Aorta (tissue), 5 donors: ENCODE measurements at regions not wholly inside any gene's neighbourhood (a gene's known extent, or its start where the extent isn't known, plus 50 kb on each side); places are given as distances from the start of the nearest gene placed in this dataset.
"Not testable (repeated sequence)": the region's sequence is repeated elsewhere in the genome, so short reads cannot be mapped to it uniquely, and the experiment has no call there.

Source experiments
- ATAC-seq: fragments of 200-7000 bp; cut with Tn5 transposase; one replicate; pipeline ENCODE4 v1.9.1; 2022; ENCODE audit warnings: moderate library complexity; ENCODE audit not compliant: low FRiP score
- DNase-seq, 2 donors: peaks; one replicate each; pipeline ENCODE4 v3.0.0-alpha.2; 2020
- H3K27ac ChIP-seq, 2 donors: one replicate each; pipeline ENCODE4 v1.5.1; 2013; ENCODE audit warnings: low read length in 2 of 2, mild to moderate bottlenecking in 2 of 2, moderate library complexity in 2 of 2, control low read depth in 1 of 2, inconsistent platforms in 1 of 2, low read depth in 1 of 2
- H3K27me3 ChIP-seq, 2 donors: one replicate each; pipeline ENCODE4 v1.6.1; 2013; ENCODE audit warnings: control low read depth in 1 of 2, low read length in 1 of 2, mild to moderate bottlenecking in 1 of 2, moderate library complexity in 1 of 2; ENCODE audit not compliant: insufficient read depth in 2 of 2, control insufficient read depth in 1 of 2
- H3K36me3 ChIP-seq, 2 donors: one replicate each; pipeline ENCODE4 v1.6.1; 2013; ENCODE audit warnings: control low read depth in 1 of 2, low read length in 1 of 2, mild to moderate bottlenecking in 1 of 2; ENCODE audit not compliant: insufficient read depth in 2 of 2, control insufficient read depth in 1 of 2
- H3K4me1 ChIP-seq, 2 donors: one replicate each; pipeline ENCODE4 v1.6.1; 2013; ENCODE audit warnings: low read length in 2 of 2, control low read depth in 1 of 2, mild to moderate bottlenecking in 1 of 2, moderate library complexity in 1 of 2; ENCODE audit not compliant: insufficient read depth in 2 of 2, control insufficient read depth in 1 of 2
- H3K4me3 ChIP-seq, 2 donors: one replicate each; pipeline ENCODE4 v1.5.1; 2013; ENCODE audit warnings: low read length in 2 of 2, control low read depth in 1 of 2, mild to moderate bottlenecking in 1 of 2
- H3K9me3 ChIP-seq: one replicate; pipeline ENCODE4 v1.6.1; 2013; ENCODE audit warnings: mild to moderate bottlenecking, low read length; ENCODE audit not compliant: control insufficient read depth
- WGBS, 2 donors: extraction: QIAGEN DNeasy Blood & Tissue Kit; methylation state at CpG; one replicate each; pipeline ENCODE4 v1.1.7; 2013; 5-methylcytosine and 5-hydroxymethylcytosine counted together
- intact Hi-C, 2 donors: fragments of 100-400 bp; cut with DNase I; formaldehyde crosslinking; loops; one replicate each; pipeline versions ENCODE4 v1.14.2 to v1.15.0; 2022
- donor health status: healthy with polysubstance abuse.
- donor health status: Bipolar disorder and iron deficiency.
- donor health status: DM: no; HTN: no; CAD: no.
- donor health status: DM: no; HTN: no; CAD: no.
- donor health status: DM: yes; HTN: yes; CAD: no.

- intact Hi-C loops = no loop called here
- no peaks in the 10 kb centered on the region for H3K9me3 ChIP-seq
- H3K27me3 ChIP-seq = no peaks in the 10 kb centered on the region
- no peaks in the 10 kb centered on the region for H3K36me3 ChIP-seq
- ATAC-seq (no peak), DNase-seq (no peak)
- peaks cover 0 to under 1% of the 10 kb centered on the region in 2 donors for H3K4me1 ChIP-seq
- WGBS, 2 donors = 29 to 31% methylated on average over 16 of the region's 16 CpGs
- no peak overlapping the region for H3K27ac ChIP-seq
- H3K4me3 ChIP-seq = no peak overlapping the region
Measured at GRCh38 chr3:64443546-64444381, 218.5 kb upstream of the PRICKLE2 start.

DNA sequence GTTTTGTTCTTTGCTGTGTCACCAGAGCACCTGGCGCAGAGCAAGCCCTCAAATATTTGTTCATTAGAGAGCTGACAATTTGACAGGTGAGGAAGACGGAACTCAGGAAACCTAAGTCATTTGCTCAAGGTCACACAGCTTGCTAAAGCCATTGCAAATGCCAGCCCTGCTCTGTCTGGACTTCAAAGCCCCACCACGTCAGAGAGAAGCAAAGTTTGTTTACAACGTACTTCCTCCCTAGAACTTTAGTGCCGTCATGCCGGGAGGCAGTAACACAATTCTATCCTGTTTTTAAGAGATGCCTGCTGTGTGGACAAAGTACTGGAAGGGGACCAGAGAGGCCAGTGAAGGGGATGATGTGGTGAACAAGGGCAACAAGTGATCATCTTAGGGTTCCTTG is 216.6 kb upstream of the PRICKLE2 start:
- intact Hi-C loops = no loop called here
- Histone ChIP-seq H3K27ac (no peak overlapping the region), H3K9me3 (no peaks in the 10 kb centered on the region), H3K36me3 (no peaks in the 10 kb centered on the region), H3K4me3 (no peak overlapping the region), H3K4me1 (peaks cover 0 to 3% of the 10 kb centered on the region in 2 donors), H3K27me3 (no peaks in the 10 kb centered on the region)
- DNase-seq (no peak), ATAC-seq (no peak)
- 91 to 92% methylated on average over 6 of the region's 6 CpGs for WGBS, 2 donors

- intact Hi-C loops = no loop called here
- Histone ChIP-seq H3K4me1 (peaks cover 0 to 3% of the 10 kb centered on the region in 2 donors), H3K9me3 (no peaks in the 10 kb centered on the region), H3K27me3 (no peaks in the 10 kb centered on the region), H3K4me3 (no peak overlapping the region), H3K36me3 (no peaks in the 10 kb centered on the region), H3K27ac (no peak overlapping the region)
- WGBS, 2 donors = 72 to 77% methylated on average over 4 of the region's 4 CpGs
- ATAC-seq (no peak), DNase-seq (no peak)
Measured at GRCh38 chr3:64440498-64440897, 215.2 kb upstream of the PRICKLE2 start.

GRCh38 chr3:64438812-64439211 is 213.5 kb upstream of the PRICKLE2 start:
- H3K27ac ChIP-seq = no peak overlapping the region
- peaks cover 0 to 3% of the 10 kb centered on the region in 2 donors for H3K4me1 ChIP-seq
- H3K4me3 ChIP-seq = no peak overlapping the region
- intact Hi-C loops = no loop called here
- H3K36me3 ChIP-seq = no peaks in the 10 kb centered on the region
- no peaks in the 10 kb centered on the region for H3K27me3 ChIP-seq
- DNase-seq (no peak), ATAC-seq (peak; percentile 11)
- H3K9me3 ChIP-seq = no peaks in the 10 kb centered on the region
- 6% methylated on average over 7 of the region's 7 CpGs for WGBS, 2 donors

- Histone ChIP-seq H3K27ac (no peak overlapping the region), H3K4me1 (peaks cover 0 to 3% of the 10 kb centered on the region in 2 donors), H3K4me3 (no peak overlapping the region), H3K36me3 (no peaks in the 10 kb centered on the region), H3K27me3 (peaks cover 0 to 2% of the 10 kb centered on the region in 2 donors), H3K9me3 (no peaks in the 10 kb centered on the region)
- no peak for DNase-seq
- 18 to 20% methylated on average over 1 of the region's 1 CpG for WGBS, 2 donors
- ATAC-seq = no peak
- intact Hi-C loops = no loop called here
Measured at GRCh38 chr3:64438066-64438465, 212.8 kb upstream of the PRICKLE2 start.

DNA sequence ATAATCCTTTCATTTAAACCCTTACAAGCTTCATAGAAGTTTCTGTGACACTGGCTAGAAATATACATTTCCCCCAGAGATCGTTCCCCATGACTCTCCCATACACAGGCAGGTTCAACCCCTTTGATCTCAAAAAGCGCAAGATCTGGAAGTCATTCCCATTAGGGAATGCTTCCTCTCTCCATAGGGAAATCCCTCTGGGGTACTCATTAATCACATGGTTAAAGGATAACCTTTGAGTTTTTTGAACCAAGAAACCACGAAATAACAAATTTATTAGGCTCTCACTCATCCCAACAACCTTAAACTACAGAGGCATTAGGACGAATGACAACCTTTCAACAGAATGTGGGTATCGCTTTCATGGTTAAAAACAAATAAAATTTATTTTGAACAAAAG is 211.9 kb upstream of the PRICKLE2 start:
- Histone ChIP-seq H3K27ac (no peak overlapping the region), H3K9me3 (no peaks in the 10 kb centered on the region), H3K27me3 (peaks cover 0 to 3% of the 10 kb centered on the region in 2 donors), H3K36me3 (no peaks in the 10 kb centered on the region), H3K4me3 (no peak overlapping the region), H3K4me1 (peaks cover 0 to 3% of the 10 kb centered on the region in 2 donors)
- no peak for DNase-seq
- no peak for ATAC-seq
- intact Hi-C loops = no loop called here
- WGBS, 2 donors = 87 to 91% methylated on average over 5 of the region's 5 CpGs

DNA sequence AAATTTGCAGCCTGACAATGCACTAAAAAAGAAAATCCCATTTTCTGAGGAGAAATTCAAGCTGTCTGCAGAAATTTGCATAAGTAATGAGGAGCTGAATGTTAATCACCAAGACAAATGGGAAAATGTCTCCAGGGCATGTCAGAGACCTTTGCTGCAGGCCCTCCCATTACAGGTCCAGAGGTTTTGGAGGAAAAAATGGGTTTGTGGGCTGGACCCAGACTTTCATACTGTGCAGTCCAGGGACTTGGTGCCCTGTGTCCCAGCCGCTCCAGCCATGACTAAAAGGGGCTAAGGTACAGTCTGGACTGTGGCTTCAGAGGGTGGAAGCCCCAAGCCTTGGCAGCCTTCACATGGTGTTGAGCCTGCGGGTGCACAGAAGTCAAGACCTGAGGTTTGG is 209.8 kb upstream of the PRICKLE2 start:
- ATAC-seq, H3K36me3 ChIP-seq, H3K9me3 ChIP-seq, intact Hi-C loops, H3K27ac ChIP-seq, H3K27me3 ChIP-seq, H3K4me1 ChIP-seq, H3K4me3 ChIP-seq, DNase-seq: not testable (repeated sequence)
- 98% methylated on average over 2 of the region's 2 CpGs for whole genome bisulfite sequencing, 2 donors

- 94 to 95% methylated on average over 3 of the region's 3 CpGs for WGBS, 2 donors
- Histone ChIP-seq H3K27ac (no peak overlapping the region), H3K9me3 (peaks cover 2% of the 10 kb centered on the region), H3K36me3 (no peaks in the 10 kb centered on the region), H3K27me3 (peaks cover 0 to 3% of the 10 kb centered on the region in 2 donors), H3K4me1 (no peaks in the 10 kb centered on the region), H3K4me3 (no peak overlapping the region)
- intact Hi-C loops = no loop called here
- DNase-seq = no peak
- ATAC-seq = no peak
Measured at GRCh38 chr3:64432870-64433269, 207.6 kb upstream of the PRICKLE2 start.

DNA sequence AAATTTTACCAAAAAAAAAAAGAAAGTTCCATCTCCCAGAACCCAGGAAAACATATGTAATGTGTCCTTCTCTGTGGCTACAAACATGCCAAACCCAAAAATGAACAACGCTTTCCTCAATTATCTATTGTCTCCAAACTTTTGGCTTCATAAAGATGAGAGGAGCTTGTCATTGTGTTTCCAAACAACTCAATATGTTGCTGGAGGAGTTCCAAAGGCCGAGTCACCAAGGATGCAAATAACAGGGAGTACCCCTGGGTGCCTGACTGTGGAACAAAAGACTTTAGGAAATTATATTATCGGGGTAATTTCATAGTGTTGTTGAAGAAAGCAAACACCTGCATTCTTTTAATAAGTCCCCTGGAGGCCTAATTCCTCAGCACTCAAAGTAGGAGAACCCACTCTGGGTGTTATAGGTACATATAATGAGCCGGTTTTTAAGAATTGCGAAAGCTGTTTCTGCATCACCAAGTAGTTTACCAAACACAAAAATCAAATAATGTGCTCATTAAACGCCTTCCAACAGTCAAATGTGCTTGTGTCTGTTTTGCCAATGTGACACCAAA is 206.3 kb upstream of the PRICKLE2 start:
- intact Hi-C loops = no loop called here
- no peaks in the 10 kb centered on the region for H3K36me3 ChIP-seq
- peaks cover 2% of the 10 kb centered on the region for H3K9me3 ChIP-seq
- H3K27me3 ChIP-seq = peaks cover 0 to 3% of the 10 kb centered on the region in 2 donors
- H3K4me1 ChIP-seq = no peaks in the 10 kb centered on the region
- no peak overlapping the region for H3K4me3 ChIP-seq
- DNase-seq (no peak), ATAC-seq (no peak)
- WGBS, 2 donors = 83 to 85% methylated on average over 6 of the region's 6 CpGs
- no peak overlapping the region for H3K27ac ChIP-seq
